Activated CD8-positive, alpha-beta memory T cell treated with anti-CD3 and anti-CD28 coated beads, Interleukin-2, amount 10 ng/mL, durations not matched to agents 7 days and 5 days (primary cell): ENCODE measurements at regions not wholly inside any gene's neighbourhood (a gene's known extent, or its start where the extent isn't known, plus 50 kb on each side); places are given as distances from the start of the nearest gene placed in this dataset.

Experiments
- ATAC-seq: fragments of 150-1000 bp; cut with Tn5 transposase; one replicate; pipeline ENCODE4 v1.10.0; 2021; ENCODE audit warnings: moderate library complexity
- CTCF ChIA-PET: fragments of 350-600 bp; sonication (Branson Sonifier 250); formaldehyde crosslinking; loops from one replicate; lab custom pipeline; 2021; ENCODE audit warnings: antibody characterized with exemption; lab: Charles Lee
- DNase-seq: peaks from one replicate; pipeline ENCODE4 v3.0.0-alpha.2; 2020
- H3K27ac Mint-ChIP-seq: one replicate; pipeline ENCODE4 v1.8.0; 2021; ENCODE audit warnings: mild to moderate bottlenecking, mixed read lengths
- H3K27me3 Mint-ChIP-seq: one replicate; pipeline ENCODE4 v1.8.0; 2021; ENCODE audit warnings: mixed read lengths
- H3K36me3 Mint-ChIP-seq: one replicate; pipeline ENCODE4 v1.8.0; 2021; ENCODE audit warnings: mild to moderate bottlenecking, mixed read lengths
- H3K4me1 Mint-ChIP-seq: one replicate; pipeline ENCODE4 v1.8.0; 2021; ENCODE audit warnings: mixed read lengths
- H3K4me3 Mint-ChIP-seq: one replicate; pipeline ENCODE4 v1.8.0; 2021; ENCODE audit warnings: mild to moderate bottlenecking, moderate library complexity, mixed read lengths
- H3K9me3 Mint-ChIP-seq: one replicate; pipeline ENCODE4 v1.8.0; 2022; ENCODE audit warnings: low read depth, mixed read lengths

DNA sequence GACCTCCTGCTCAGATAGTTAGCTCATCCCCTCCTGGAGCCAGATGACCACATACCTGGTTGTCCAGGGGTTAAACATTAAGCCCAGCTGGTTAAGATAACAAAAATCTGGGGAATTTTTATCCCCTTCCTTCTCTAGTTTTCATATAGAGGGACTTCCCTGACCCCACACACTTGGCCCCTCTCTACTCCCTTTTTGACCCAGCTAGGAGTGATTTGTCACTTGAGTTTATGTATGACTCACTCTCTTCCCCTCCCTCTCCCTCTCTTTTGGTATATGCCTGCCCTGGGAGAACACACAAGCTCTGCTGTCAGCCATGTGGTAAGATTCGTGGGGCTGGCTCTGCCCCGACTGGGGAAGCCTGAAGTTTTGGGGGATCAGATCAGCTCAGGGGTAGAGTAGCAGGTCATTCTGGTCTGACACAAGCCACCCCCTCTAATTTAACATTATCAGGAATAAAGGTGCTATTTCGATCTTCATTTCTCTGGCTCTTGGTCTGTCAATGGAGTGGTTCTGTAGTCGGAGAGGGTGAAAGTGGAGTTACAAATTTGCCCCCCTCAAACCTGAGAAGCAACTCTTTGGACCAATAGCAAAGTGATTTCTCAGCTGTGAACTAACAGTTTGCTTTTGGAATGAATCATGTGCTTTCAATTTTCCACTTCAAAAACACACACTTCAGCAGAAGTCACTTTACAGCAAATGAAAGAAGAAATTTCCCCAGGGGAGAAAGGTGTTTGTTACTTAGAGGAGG, 415.3 kb upstream of the CADM1 start:
- CTCF ChIA-PET: no interaction called here
- Mint-ChIP-seq H3K4me3 (no peak overlapping the region), H3K27me3 (no peaks in the 10 kb centered on the region), H3K4me1 (peaks cover 6% of the 10 kb centered on the region), H3K36me3 (no peaks in the 10 kb centered on the region), H3K9me3 (no peaks in the 10 kb centered on the region), H3K27ac (no peak overlapping the region)
- ATAC-seq (peak; percentile 39), DNase-seq (no peak)

DNA sequence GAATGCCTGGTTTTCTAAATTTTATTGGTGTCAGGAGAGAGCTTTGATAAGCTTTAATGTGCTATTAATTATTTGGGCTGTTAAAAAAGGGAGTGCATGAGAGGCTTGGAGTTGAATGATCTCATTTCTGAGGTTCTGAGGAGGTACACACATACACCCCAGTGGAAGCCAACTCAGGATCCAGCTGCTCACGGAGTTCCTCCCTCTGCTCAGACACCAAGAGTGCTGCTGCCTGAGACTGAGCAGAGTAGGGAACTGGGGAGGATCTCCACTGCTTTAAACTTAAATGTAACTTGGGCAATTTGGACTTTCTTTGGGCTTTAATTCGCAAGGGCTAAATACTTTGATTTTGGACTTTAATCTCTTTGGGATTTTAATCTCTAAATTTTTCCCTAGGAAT, 414.4 kb upstream of the CADM1 start:
- Mint-ChIP-seq H3K27ac (no peak overlapping the region), H3K4me1 (peaks cover 6% of the 10 kb centered on the region), H3K4me3 (no peak overlapping the region), H3K9me3 (no peaks in the 10 kb centered on the region), H3K36me3 (no peaks in the 10 kb centered on the region), H3K27me3 (no peaks in the 10 kb centered on the region)
- ATAC-seq (no peak), DNase-seq (no peak)
- CTCF ChIA-PET: no interaction called here

DNA sequence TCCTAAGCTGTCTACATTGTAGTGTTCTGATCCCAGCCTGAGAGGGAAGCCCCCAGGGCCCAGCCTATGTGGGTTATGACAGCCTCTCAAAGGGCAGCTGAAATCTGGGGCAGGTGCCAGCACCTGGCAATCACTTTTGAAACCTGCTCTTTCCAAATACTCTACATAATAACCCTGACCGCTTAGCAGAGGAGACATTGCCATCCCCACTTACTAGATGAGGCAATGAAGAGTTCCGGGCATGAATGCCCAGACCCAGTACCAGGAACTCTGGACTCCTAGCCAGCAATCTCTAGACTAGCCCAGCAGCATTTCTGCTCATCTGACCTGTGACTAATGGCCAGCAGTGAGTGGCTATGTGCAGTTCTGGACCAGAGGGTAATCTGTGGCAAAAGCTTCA, 412.4 kb upstream of the CADM1 start:
- no peak for DNase-seq
- CTCF ChIA-PET: no interaction called here
- no peak for ATAC-seq
- Mint-ChIP-seq H3K27me3 (no peaks in the 10 kb centered on the region), H3K9me3 (no peaks in the 10 kb centered on the region), H3K36me3 (no peaks in the 10 kb centered on the region), H3K4me1 (peaks cover 6% of the 10 kb centered on the region), H3K4me3 (no peak overlapping the region), H3K27ac (no peak overlapping the region)

DNA sequence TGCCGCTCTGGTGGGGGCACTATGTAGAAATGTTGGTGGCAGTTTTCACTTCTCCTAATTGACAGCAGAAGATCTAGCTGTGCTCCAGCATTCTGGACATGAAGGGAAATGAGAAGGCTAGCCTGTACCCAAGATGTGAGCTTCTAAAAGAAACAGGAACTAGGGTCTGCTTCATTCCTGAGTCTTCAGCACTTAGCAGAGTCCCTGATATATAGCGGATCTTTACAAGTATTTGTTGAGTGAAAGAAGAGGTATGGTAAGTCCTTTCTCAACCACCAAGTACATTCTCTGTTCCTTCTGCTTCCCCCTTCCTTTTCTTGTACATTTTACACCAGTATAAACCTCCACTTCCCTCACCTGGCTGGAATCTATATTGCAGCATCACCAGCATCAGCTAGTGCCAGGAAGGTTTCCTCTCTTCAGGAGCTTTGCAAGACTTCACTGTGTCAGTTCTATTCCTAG, 408.3 kb upstream of the CADM1 start:
- H3K36me3 Mint-ChIP-seq: no peaks in the 10 kb centered on the region
- CTCF ChIA-PET: no interaction called here

DNA sequence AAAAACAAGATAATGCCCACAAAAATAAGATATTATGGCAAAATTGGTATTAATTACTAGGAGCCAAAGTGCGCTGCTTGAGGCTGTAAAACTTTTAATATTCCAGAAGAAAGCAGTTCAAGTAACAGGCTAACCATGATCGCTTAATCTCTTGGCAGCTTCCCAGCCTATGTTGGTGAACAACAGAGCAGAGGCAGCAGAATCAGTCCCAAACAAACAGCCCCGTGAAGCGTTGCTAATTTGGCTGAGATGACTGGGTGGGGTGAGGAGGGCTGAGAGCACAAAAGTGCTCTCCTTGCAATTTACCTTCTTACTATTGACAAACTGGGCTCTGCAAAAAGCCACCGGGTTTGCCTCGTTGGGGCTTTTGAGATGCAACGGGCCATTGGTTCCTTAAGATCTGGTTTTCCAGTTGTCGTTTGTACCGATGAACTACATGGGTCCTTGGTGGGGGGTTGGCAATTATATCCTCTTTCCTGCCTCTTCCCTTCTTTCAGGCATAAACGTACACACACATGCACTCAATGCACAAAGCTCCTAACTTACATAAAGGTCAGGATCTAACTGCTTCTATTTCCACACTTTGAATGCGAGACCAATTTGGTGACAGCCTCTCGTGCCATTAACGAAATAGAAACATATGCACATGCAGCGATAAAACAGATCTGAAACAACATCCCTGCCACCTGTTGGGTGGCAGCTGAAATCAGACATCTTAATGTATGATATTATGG, 407.6 kb upstream of the CADM1 start:
- Mint-ChIP-seq H3K27me3 (no peaks in the 10 kb centered on the region), H3K4me1 (no peaks in the 10 kb centered on the region), H3K27ac (no peak overlapping the region), H3K36me3 (no peaks in the 10 kb centered on the region), H3K9me3 (no peaks in the 10 kb centered on the region), H3K4me3 (no peak overlapping the region)
- CTCF ChIA-PET: no interaction called here
- DNase-seq (no peak), ATAC-seq (no peak)

More for the DNA sequence above, 408.3 kb upstream of the CADM1 start:
- H3K27ac Mint-ChIP-seq: no peak overlapping the region
- H3K9me3 Mint-ChIP-seq: no peaks in the 10 kb centered on the region
- no peak overlapping the region for H3K4me3 Mint-ChIP-seq
- H3K27me3 Mint-ChIP-seq: no peaks in the 10 kb centered on the region
- H3K4me1 Mint-ChIP-seq: no peaks in the 10 kb centered on the region
- ATAC-seq (no peak), DNase-seq (no peak)

DNA sequence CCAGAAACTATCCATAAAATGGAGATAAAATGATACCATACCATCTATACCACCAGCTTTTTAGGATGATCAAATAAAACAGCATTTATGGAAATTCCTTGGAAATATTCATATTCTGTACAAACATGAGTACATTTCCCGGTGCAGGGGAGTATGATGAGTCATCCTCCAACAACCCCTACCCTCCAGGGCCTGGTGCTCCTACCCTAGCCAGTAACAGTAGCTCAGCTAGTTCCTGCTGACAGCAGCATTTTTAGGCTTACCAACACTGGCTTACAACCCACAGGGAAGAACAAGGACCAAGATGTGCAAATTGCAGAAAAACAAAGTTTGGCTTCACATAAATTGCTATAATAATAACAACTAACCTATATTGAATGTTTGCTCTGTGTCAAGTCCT, 406.2 kb upstream of the CADM1 start:
- H3K4me3 Mint-ChIP-seq: no peak overlapping the region
- no peaks in the 10 kb centered on the region for H3K27me3 Mint-ChIP-seq
- no peaks in the 10 kb centered on the region for H3K9me3 Mint-ChIP-seq
- no peaks in the 10 kb centered on the region for H3K36me3 Mint-ChIP-seq
- ATAC-seq (no peak), DNase-seq (no peak)
- H3K4me1 Mint-ChIP-seq: no peaks in the 10 kb centered on the region
- no peak overlapping the region for H3K27ac Mint-ChIP-seq
- CTCF ChIA-PET: no interaction called here

DNA sequence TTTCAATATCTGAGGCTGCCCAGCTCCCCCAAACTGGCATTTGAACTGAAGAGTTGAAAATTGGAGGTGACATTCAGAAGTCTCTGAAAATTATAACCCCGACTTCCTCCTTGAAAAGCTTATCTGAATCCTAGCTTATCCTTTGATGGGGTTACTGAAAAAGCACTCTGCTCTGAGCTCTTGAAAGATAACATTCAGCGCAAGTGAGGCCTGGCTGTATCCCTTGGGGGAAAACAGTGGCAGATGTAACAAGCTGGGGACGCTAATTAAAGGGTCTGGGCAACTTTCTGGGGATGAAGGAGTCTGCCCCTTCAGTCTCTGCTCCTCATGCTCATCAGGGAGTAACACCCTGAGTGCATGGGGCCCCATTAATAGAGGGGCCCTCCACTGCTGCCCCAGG, 402.0 kb upstream of the CADM1 start:
- Mint-ChIP-seq H3K4me3 (no peak overlapping the region), H3K27ac (no peak overlapping the region), H3K4me1 (peaks cover 4% of the 10 kb centered on the region), H3K9me3 (no peaks in the 10 kb centered on the region), H3K27me3 (no peaks in the 10 kb centered on the region), H3K36me3 (no peaks in the 10 kb centered on the region)
- no peak for DNase-seq
- CTCF ChIA-PET: no interaction called here
- no peak for ATAC-seq

DNA sequence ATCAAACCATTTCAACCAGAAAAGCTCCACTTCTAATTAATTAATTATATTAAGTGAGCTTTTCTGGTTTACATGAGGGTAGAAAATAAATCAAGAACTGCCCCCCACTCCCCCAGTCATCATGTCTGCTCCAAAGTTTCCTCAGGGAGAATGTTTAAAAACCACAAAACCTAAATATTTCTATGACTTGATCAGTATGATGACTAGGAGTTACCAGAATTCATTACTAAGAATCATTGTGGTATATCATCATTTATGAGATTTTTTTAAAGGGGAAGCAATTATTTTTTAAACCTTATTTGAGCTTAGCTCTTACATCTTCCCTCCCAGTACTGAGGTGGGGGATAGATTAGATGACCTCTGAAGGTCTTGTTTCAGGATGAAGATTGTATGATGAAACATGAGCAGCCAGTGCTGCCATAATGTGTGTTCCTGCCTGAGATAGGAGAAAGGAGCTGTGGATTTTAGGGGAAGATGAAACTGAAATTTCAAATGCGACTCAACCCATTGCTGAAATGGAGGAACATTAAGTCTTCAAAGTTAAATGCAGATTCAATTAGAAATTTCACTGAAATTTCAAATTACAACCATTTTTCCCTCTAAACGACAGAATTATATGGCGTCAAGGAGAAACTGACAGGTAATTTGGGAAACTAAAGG, 401.3 kb upstream of the CADM1 start:
- no peak overlapping the region for H3K27ac Mint-ChIP-seq
- peaks cover 4% of the 10 kb centered on the region for H3K4me1 Mint-ChIP-seq
- no peaks in the 10 kb centered on the region for H3K9me3 Mint-ChIP-seq
- no peak overlapping the region for H3K4me3 Mint-ChIP-seq
- ATAC-seq (no peak), DNase-seq (no peak)
- H3K27me3 Mint-ChIP-seq: no peaks in the 10 kb centered on the region
- CTCF ChIA-PET: no interaction called here
- no peaks in the 10 kb centered on the region for H3K36me3 Mint-ChIP-seq

DNA sequence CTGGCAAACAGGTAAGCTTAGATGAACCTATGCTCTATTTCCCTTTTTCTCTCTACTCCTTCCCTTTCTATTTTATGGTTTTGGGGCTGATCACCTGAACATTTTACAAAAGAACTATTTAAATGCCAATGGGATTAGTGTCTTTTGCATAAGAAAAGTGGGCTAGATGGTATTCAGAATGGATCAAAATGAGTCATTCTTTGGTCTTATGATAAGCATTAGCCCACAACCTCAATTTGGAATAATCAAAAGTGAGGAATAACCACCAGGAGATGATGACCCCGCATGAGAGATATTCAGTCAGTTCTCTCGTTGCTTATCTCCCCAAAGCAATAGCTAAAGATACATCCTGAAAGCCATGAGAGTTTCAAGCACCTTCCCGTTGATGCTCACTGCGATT, 399.0 kb upstream of the CADM1 start:
- ATAC-seq (no peak), DNase-seq (no peak)
- CTCF ChIA-PET: no interaction called here
- Mint-ChIP-seq H3K9me3 (no peaks in the 10 kb centered on the region), H3K36me3 (no peaks in the 10 kb centered on the region), H3K4me1 (peaks cover 4% of the 10 kb centered on the region), H3K4me3 (no peak overlapping the region), H3K27me3 (no peaks in the 10 kb centered on the region), H3K27ac (no peak overlapping the region)

DNA sequence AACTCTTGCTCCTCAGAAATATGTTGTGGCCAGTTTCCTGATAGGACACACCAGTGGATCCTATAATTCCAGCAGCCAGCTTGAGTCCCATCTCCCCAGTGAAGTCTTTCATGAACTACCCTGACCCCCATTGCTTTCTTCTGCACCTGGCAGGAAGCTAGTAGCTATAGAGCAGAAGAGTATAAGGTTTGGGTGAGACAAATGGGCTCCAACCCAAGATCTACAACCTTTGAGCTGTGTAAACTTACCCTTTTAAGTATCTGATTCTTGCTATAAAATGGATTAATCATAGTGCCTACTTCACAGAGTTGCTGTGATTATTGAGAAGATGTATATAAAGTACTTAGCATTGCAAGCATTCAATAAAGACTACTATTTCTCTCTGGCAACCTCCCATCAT, 396.9 kb upstream of the CADM1 start:
- Mint-ChIP-seq H3K4me3 (no peak overlapping the region), H3K27ac (no peak overlapping the region), H3K9me3 (no peaks in the 10 kb centered on the region), H3K27me3 (no peaks in the 10 kb centered on the region), H3K4me1 (peaks cover 4% of the 10 kb centered on the region), H3K36me3 (no peaks in the 10 kb centered on the region)
- no peak for DNase-seq
- no peak for ATAC-seq
- CTCF ChIA-PET: no interaction called here

DNA sequence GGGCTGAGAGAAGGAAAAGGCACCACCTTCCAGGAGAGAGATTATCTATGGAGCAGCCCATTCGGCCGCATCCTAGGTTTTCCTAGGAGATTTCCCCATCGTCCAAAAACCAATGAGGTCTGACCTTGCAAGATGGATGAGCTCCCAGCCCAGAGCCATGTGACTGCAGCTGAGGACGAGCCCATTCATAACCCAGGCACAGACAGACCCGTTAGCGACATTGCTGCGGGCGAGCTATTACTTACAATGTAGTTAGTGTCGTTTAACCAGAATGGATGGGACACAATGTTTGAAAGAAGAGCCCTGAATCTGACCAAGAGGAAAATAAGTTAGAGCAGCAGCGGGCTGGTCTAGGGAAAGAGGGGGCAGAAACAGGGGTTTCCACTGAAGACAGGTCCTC, 395.9 kb upstream of the CADM1 start:
- DNase-seq: no peak
- H3K9me3 Mint-ChIP-seq: no peaks in the 10 kb centered on the region
- H3K4me1 Mint-ChIP-seq: peaks cover 4% of the 10 kb centered on the region
- H3K27me3 Mint-ChIP-seq: no peaks in the 10 kb centered on the region
- no peak for ATAC-seq
- CTCF ChIA-PET: no interaction called here
- no peak overlapping the region for H3K4me3 Mint-ChIP-seq
- H3K36me3 Mint-ChIP-seq: no peaks in the 10 kb centered on the region
- H3K27ac Mint-ChIP-seq: no peak overlapping the region

DNA sequence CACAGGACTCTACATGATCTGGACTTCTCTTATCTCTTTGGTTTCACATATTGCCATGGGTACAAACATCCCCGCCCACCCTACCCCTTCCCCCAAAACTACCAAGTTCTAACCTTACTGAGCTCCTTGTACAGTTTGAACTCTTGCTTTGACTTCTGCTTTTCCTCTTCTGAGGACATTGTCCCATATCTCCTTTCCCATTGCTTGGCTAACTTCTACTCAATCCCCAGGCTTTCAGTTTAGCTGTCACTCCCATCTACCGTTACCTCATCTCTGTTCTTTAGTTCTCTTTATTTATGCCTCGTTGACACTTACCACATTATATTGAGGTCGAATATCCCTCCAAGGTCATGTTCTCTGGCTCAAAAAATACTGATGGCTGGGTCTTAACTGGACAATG, 393.5 kb upstream of the CADM1 start:
- no peak for ATAC-seq
- DNase-seq: no peak
- H3K4me3 Mint-ChIP-seq: no peak overlapping the region
- no peaks in the 10 kb centered on the region for H3K27me3 Mint-ChIP-seq
- H3K27ac Mint-ChIP-seq: no peak overlapping the region
- CTCF ChIA-PET: no interaction called here
- no peaks in the 10 kb centered on the region for H3K9me3 Mint-ChIP-seq
- no peaks in the 10 kb centered on the region for H3K36me3 Mint-ChIP-seq
- H3K4me1 Mint-ChIP-seq: peaks cover under 1% of the 10 kb centered on the region

DNA sequence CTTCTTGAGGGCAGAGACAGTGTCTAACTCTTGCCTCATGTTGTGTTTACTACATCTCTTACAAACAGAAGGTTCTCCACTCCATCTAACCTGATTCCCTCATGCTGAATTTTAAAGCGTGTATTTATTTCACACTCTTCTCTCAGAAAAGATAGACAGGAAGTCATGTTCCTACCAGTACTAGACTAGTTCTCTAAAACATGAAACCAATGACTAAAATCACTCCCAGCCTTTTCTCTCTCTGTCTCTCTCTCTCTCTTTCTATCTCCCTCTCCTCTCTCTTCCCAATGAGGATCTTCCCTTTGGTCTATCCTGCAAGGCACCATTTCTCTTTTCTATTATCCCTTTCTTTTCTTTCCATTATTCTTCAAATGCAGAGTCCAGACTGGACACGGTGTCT, 391.9 kb upstream of the CADM1 start:
- H3K4me1 Mint-ChIP-seq: no peaks in the 10 kb centered on the region
- CTCF ChIA-PET: no interaction called here
- no peaks in the 10 kb centered on the region for H3K36me3 Mint-ChIP-seq
- no peak overlapping the region for H3K4me3 Mint-ChIP-seq
- no peak overlapping the region for H3K27ac Mint-ChIP-seq
- H3K27me3 Mint-ChIP-seq: no peaks in the 10 kb centered on the region
- no peaks in the 10 kb centered on the region for H3K9me3 Mint-ChIP-seq
- DNase-seq (no peak), ATAC-seq (no peak)

DNA sequence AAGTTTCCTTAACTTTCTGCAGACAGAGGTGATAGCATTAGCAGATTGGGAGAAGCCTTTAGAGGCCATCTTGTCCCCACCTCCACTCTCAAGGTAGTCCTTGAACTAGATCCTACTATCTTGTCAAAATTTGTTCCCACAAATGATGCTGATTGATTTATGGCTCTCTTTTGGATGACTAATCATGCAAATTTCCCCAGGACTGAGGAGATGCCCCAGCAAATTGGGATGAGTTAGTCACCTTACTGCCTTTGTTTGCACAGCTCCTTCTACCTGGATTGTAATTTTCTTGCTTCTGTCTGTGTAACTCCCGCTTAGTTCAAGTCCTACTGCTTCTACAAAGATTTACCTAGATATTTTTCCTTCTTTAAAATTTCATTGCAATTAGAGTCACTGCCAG, 391.4 kb upstream of the CADM1 start:
- H3K27ac Mint-ChIP-seq: no peak overlapping the region
- H3K9me3 Mint-ChIP-seq: no peaks in the 10 kb centered on the region
- ATAC-seq (no peak), DNase-seq (no peak)
- H3K4me3 Mint-ChIP-seq: no peak overlapping the region
- H3K27me3 Mint-ChIP-seq: no peaks in the 10 kb centered on the region
- no peaks in the 10 kb centered on the region for H3K36me3 Mint-ChIP-seq
- CTCF ChIA-PET: no interaction called here
- no peaks in the 10 kb centered on the region for H3K4me1 Mint-ChIP-seq
